GM19238 (cell line): ENCODE measurements at regions not wholly inside any gene's neighbourhood (a gene's known extent, or its start where the extent isn't known, plus 50 kb on each side); places are given as distances from the start of the nearest gene placed in this dataset.

Experiments
- DNase-seq: peaks from one replicate; pipeline ENCODE4 v3.0.0; 2011; ENCODE audit warnings: low spot score; ENCODE audit not compliant: insufficient read length

DNA sequence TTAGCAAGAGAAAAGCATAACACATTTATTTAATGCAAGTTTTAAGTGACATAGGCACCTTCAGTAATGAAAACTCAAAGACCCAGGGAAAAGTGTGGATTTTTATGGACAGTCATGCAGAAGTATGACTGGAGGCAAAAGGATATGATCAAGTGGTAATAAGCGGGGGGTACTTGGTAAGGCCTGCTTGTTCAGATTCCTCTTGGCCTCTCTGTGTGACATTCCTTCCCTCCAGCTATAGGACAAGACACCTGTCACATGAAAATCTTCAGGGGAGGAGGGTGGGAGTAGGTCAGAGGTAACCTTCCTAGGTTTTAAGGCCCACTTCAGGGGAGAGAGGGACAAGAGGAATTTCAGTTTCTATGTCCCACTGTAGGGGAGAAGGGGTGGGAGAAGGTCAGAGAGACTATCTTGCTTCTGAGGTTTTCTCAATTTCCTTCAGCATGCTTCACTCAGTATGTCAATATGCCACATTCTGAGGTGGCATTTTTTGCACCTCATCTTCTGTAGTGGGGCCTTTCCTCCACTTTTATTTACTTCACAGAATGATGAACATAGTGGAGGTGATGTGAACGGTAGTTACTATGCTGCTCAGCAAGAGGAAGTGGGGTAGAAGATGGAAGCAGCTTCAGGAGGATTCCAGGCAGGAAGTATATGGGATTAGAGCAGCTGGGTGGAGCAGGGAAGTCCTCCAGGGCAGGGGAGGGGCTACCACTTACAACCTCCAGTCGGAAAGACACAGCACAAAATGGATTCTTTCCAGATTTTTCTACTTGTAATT, 73.2 kb upstream of the RFC3 start:
- no peak for DNase-seq

DNA sequence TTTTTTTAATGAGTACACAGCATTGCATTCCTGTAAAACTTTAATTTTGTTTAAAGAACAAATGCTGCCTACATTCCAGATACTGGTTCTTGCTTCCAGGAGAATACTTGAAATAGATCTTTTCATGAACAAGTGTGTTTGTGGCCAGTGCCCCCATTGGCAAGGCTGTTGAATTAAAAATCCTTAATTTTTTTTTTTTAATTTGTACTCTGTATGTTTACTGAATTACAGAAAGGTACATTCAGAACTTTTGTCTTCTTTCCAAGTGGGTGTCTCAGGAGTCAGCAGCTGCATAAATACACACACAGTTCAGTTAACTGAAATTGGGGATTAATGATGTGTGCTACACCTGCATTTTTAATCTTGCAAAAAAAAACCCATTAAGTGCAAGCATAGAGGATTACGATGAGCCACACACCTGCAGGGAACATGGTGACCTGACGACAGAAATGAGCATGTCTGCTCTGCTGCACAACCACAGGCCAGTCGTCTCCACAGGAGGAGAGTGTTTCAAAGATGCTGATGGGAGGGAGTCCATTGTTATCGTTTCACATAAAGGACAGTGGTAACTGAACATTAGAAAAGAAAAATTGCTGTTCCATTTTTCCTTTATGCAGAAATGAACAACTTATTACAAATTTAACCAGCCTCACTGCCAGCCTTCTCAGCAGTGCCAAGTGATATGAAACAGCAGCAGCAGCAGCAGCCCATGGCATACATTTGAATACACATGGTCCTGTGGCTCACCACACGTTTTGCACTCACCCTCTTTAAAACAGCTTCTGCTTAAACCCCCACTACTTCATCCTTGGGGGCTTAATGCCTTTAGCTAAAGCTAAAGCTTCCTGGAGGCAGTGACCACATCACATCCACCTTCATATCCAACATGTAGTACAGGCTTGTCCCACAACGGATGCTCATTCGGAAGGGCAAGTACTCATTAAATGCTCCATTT, 72.3 kb upstream of the RFC3 start:
- DNase-seq: no peak

DNA sequence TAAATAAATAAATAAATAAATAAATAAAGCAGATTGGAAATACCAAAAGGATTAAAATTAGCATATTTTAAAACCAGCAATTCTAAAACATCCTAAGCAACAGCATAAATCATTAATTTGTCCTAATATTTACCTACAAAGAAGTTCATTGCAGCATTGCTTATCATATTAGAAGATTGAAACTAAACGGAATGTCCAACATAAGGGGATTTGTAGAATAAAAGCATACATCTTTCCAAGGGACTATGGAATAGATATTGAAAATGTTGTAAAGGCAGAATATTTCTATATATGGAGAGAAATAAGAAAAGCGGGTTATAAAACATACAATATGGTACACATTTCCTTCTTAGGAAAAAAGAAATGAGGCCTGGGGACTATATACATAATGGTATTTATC, 71.1 kb upstream of the RFC3 start:
- no peak for DNase-seq

DNA sequence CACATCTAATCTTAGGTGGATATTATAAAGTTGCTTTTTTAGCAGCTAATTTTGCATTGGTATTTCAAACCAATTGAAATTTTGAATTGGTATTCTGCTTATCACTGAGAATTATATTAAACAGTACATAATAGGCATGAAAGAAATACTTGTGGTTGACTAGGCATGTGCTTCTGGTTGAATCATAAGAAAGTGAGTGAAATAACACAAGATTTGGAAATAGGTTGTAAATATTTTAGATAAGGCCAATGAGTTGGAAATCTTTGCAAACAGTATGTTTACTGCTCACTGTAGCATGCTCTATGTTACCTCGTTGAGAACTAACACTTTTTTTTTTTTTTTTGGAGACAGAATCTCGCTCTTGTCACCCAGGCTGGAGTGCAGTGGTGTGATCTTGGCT, 66.8 kb upstream of the RFC3 start:
- no peak for DNase-seq

DNA sequence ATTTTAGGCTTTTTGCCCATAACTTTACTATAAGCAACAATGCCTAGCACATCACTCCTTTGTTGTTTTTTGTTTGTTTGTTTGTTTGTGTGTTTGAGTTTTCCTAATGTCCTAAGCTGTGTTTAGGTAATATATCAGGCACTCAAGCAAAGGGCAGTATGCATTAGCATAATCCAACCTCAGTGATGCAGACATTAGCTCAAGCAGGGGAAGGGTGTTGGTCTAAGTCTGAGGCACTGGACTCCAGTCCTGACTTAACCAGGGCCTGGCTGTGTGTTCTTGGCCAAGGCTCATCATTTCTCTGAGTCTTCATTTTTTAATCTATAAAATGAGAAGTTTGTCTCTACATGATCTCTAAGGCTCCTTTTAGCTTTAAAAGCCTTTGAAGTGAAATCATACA, 65.9 kb upstream of the RFC3 start:
- DNase-seq: no peak

DNA sequence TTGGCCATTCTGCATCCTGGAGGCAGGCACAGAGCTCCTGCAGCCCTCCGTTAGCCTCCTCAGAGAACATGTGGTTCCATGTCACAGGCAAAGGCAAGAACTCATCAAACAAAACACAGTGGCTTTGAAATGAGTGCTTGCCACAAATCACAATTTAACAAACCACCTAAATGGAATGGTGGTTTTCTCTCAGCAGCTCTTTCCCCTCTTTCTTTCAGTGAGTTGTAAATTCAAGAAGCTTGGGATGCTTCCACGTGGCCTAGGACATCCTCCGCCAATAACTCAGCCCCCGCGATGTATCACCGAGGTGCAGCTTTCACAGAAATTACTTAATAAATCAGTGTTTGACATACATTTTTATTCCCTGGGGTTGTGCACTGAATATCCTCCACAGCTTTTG, 65.4 kb upstream of the RFC3 start:
- no peak for DNase-seq

DNA sequence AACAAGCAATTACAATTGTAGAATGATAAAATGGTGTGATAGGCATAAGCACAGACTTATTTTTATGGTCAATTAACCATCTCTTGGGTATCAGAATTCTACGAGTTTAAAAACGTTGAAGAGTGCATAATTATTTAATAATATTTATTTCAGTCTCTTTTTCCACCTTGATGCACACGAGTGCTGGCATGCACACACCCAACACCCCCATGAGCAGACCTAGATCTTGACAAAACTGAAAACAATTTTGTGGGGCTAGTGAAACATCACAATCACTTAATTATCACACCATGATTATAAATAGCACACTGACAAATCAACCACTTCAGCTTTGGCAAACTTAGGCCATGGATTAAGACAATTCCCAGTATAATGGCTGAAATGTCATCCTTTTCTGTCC, 61.0 kb upstream of the RFC3 start:
- no peak for DNase-seq

DNA sequence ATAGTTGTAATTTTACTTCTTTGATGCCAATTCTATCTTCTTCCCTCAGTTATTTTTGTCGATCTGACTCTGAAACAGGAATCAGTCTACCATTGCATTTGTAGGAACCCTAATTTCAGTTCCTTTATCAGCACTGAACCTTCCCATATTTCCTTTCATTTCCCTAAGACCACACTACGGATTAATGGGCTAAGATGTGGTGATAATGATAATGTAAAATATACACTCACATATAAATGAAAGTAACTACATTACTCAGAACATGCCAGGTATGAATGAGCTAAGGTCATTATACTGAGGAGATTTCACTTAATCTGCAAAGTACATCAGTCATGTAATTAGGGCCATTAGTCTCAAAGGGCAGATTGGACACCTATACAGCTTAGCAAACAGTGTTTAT, 60.2 kb upstream of the RFC3 start:
- no peak for DNase-seq

DNA sequence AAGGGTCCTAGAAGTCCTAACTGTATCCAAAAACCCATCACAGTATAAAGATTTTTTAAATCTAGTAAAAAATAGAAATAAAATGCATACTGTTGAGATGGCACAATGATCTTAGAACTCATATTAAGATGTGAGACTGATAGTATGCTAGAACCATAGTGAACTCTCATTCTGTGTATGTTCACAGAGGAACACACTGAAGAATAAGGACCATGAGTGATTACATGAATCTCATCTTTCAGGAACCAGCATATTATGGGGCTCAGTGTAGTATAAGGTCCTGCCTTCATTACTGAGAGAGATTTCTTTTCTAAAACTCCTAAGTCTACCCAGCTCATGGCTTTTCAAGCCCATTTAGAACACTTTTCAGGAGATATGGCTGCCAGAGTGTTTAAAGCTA, 59.8 kb upstream of the RFC3 start:
- DNase-seq: no peak

DNA sequence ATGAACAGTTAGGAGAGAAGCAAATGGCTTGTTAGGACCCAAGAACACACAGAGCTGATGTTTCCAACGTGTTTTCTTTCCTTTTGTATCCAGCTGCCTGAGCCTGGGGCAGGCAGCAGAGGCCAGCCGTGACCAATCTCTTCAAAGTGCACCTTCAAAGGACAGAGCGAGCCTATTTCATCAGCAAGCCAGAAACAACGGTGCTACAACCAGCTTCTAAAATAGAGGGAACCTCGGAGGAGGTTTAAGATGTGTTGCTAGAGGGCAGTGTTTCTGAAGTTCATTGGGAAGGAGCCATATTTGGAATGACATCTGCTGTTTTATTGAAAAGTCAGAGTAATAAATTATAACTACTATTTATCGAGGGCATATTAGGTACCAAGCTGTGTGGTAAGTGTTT, 56.2 kb upstream of the RFC3 start:
- no peak for DNase-seq

DNA sequence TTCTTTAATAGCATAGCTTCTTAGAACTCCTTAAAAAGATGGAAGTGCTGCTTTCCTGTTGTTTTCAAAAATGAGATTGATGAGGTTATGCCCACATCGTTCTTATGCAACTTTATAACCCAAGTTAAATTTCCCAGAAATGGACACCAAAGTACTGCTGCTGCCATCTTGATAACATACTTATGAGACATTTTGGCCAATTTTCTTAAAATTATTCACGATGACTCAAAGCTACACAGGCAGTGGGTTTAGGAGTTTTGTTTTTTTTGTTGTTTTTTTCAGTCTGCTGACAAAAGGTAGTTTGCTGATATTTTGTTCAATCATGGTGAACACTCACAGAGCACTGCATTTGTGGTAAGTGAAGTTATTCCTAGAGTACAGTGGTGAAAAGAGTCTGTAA, 54.9 kb upstream of the RFC3 start:
- DNase-seq: no peak

DNA sequence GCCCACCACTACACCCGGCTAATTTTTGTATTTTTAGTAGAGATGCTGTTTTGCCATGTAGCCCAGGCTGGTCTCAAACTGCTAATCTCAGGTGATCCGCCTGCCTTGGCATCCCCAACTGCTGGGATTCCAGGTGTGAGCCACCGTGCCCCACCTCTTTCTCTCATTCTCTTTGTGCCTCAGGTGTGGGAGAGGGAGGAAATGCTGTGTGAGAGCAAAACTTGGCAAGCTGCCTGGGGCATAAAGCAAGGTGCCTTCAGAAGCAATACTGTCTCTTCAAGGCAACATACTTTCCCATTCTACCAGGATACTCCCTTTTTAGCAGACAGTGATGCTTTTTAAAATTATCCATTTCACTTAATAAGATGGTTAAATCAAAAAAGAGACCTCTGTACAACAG, 53.2 kb upstream of the RFC3 start:
- no peak for DNase-seq

DNA sequence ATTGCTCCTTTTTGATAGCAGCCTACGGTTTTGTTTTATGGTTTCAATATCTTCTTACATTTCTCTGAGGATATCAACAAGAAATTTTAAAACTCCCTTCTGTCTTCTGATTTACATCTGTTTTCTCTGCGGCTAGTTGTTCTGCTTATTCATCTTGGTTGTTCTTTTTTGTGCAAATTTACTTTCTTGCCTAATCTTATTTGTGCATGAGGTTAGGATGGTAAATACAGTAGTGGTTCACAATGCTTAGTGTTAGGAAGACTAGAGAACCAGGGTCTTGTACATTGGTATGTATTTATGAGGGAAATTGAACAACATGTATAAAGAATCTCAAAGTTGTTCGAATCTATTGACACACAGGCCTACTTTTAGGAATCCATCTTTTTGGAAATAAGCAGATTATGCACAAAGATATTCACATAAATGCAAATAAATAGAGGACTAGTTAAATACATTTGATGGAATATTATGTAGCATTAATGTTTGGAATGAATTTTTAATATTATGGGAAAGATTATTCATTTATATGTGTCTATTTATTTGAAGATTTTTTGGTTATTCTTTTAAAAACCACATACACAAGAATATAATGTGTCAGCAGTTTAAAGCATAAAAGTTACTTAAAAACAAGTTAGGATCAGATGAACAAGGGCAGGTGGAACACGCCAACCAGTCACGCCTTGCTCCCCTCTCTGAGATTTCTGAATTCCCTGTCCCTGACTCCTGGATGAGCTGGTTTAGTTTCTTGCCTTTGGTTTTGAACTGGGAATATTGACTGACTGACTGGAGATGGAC, 51.4 kb upstream of the RFC3 start:
- no peak for DNase-seq

DNA sequence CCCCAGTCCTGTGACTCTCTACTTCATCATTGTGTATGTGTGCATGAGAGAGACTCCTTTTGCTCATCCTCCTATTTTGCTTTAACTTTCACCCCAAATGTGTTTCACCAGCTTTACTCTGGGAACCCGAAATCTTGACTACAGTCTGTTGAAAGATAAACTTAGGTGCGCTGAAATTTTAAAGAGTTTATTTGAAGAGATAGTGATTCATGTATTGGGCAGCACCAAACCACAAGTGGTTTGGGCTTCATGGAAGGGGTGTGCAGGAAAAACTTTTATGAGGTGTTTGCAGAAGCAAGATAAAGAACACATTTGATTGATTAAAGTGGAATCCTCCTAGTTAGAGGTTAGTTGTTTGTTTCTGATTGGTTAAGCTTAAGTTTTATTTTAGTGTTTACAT, 50.8 kb upstream of the RFC3 start:
- DNase-seq: no peak
